ENCODE measurements at regions not wholly inside any gene's neighbourhood (a gene's known extent, or its start where the extent isn't known, plus 50 kb on each side); places are given as distances from the start of the nearest gene placed in this dataset.

GRCh38 chr2:47265158-47265557, 88.8 kb upstream of the CALM2 start:
- no peak for DNase-seq (ENCODE audit: low read depth)

- no peak for DNase-seq (ENCODE audit: low read depth)
Observed at GRCh38 chr2:47264686-47265085, 88.4 kb upstream of the CALM2 start.

DNA sequence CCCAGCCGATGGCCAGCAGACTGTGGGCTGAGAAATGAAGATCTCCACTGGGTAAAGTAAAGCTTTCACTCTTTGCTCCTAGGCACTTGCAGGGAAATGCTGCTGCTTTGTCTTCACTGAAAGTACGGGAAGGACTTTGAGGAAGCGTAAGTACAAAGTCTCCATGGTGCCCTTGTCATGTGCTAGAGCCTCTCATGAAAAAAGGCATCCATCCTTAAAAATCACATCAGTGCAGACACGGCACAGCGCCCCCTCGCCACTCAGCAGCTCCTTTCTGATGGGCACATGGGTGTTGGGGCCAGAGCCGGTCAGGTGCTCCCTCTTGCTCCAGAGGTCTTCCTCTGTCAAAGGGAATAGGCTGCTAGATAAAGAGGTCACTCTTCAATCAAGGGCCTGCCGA, 87.8 kb upstream of the CALM2 start:
- no peak for DNase-seq (ENCODE audit: low read depth)

DNA sequence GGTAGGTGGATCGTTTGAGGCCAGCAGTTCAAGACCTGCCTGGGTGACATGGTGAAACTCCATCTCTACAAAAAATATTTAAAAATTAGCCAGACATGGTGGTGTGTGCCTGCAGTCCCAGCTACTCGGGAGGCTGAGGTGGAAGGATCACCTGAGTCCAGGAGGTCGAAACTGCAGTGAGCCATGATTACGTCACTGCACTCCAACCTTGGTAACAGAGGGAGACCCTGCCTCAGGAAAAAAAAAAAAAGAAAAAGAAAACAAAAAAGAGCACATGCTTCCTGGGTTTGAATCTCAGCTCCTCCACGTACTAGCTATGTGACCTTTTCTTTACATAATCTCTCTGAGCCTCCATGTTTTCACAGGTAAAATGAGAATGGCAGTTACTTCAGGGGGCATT, 86.3 kb upstream of the CALM2 start:
- DNase-seq (ENCODE audit: low read depth), result no peak

DNA sequence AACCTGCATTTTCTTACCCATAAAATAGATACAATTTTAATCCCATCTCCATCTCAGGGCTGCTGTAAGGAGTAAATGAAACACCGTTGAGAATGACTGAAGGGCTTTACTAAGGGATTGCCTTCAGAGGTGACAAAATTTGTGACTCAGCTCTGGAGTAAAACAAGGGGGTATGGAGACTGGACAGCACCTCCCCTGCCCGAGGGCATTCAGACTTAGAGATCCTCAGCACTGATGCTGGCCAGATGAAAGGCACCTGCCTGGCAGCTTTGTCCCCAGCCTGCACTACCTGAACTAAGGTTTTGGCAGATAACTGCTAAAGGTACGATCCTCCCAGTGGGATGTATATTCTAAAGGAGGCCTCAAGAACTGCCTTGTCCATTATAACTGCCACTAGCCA, 84.7 kb upstream of the CALM2 start:
- no peak for DNase-seq (ENCODE audit: low read depth)

DNA sequence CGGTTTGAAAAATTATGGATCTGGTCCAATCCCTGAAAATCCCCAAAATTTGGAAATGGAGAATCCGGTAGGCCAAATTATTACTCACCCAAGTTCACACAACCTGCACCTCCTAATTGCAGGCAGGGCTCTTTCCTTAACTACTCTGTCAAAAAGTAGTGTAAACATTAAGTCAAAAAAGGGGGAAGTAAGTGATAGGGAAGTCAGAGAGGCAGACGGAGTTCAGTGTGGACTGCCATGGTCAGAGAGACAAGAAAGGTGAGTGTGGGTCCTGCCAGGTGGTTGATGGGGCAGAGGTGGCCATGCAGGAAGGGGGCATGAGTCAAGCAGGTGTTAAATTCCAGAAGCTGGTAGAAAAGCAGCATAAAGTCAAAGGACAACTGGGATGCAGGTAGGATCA, 83.5 kb upstream of the CALM2 start:
- no peak for DNase-seq (ENCODE audit: low read depth)

DNA sequence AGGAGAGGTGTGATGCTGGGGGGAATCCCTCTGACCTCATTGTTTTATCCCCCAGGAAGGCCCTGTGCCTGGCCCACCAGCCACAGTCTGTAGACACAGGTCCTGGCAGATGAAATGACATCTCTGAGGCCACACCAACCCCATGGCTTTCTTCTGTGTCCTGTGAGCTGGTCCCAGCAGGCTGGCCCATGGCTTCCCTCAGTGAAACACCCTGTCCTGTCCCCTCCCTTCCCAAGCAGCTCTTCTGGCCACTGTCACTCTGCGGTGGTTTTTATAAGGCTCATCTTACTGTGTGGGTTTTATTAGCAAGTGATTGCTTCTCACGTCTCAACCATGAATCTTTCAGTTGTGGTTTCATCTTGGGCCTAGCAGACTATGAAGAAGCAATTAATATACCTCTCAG, 81.6 kb upstream of the CALM2 start:
- DNase-seq (ENCODE audit: low read depth), result no peak

DNA sequence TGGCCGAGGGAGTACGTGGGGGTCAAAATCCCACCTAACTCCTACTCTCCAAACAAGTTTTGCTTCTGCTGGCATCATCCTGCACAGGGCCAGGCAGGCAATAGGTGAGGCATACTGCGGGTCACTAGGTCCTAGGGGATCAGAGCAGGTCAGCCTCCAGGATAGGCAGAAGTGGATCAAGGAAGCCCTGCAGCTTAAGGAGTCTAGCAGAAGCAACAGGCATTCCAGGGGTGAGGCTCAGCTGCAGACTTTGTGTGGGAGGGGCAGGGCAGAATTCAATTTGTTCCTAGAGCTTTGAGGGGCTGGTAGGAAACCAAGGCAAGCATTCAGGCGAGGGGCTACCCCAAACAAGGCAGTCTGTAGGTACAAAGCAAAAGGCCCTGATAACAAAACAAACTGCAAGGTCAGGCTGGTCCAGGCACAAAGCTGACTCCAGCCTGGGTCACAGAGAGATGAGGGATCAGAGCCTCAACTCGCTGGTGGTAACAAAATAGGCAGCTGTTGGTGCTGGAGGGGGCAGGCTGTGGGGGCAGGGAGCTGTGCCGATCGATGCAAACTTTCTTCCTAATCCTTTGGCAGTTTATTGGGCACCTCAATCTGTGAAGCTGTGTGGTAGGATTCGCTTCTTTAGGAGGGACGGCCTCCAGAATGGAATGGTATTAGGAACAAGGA, 80.2 kb upstream of the CALM2 start:
- DNase-seq (ENCODE audit: low read depth), result no peak

DNA sequence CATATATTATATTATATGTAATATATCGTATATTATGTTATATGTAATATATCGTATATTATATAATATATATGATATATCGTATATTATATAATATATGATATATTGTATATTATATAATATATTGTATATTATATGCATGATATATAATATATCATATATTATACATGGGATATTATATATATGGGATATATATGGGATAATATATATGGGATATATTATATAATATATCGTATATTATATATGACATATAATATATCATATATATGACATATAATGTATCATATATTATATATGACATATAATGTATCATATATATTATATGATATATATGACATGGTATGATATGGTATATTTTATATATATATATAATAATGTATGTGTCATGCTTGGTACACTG, 79.5 kb upstream of the CALM2 start:
- no peak for DNase-seq (ENCODE audit: low read depth)

GRCh38 chr2:47254464-47254863, 78.2 kb upstream of the CALM2 start:
- no peak for DNase-seq (ENCODE audit: low read depth)

- DNase-seq (ENCODE audit: low read depth), result no peak
Observed at GRCh38 chr2:47253447-47253846, 77.1 kb upstream of the CALM2 start.

- DNase-seq (ENCODE audit: low read depth), result no peak
Observed at GRCh38 chr2:47251404-47251675, 75.0 kb upstream of the CALM2 start.

DNA sequence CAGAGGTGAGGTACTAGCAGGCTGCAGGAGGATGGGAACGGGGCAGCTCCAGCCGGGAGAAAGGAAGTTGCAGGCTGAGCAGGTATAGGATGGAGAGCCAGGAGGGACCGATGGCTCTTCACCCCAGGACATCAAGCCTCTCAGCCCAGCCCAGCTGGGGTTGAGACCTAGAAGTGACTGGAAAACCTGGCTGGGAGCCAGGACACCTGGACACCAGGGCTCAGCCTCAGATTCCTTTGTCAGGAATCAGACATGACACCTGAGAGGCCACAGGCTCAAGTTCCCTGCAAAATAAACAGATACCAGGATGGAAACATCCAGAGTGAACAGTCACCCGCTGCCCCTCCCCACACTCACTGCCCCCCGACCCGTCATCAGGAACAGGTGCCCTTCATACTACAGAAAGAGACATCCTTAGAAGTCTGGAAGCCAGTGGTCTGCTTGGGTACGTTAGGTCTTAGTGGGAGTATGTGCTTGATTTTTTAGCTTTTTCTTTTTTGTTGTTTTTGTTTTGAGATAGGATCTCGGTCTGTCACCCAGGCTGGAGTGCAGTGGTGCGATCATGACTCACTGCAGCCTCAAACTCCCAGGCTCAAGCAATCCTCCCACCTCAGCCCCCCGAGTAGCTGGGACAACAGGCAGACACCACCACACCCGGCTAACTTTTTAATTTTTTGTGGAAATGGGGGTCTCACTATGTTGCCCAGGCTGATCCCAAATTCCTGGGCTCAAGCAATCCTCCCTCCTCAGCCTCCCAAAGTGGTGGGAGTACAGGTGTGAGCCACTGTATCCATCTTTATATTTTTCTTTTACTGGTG, 74.5 kb upstream of the CALM2 start:
- DNase-seq (ENCODE audit: low read depth), result no peak

DNA sequence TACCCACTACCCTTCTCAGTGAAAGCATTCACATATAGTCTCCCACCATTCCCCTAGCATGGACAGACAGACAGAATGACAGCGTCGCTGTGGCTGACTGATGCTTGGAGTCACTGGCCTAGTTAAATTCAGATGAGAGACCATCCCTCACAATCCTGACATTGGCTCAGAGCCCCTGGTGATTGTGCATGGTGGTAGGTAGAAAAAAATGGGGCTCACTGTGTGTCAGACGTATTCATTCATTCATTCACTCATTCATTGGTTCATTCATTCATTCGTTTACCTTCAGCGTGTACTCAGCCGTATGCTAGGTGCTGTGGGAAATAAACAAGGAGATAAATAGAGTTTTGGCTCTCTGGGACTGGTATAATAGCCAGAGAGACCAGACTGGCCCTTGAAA, 73.6 kb upstream of the CALM2 start:
- no peak for DNase-seq (ENCODE audit: low read depth)

GRCh38 chr2:47249157-47249900, 73.0 kb upstream of the CALM2 start:
- DNase-seq (ENCODE audit: low read depth), result no peak

DNA sequence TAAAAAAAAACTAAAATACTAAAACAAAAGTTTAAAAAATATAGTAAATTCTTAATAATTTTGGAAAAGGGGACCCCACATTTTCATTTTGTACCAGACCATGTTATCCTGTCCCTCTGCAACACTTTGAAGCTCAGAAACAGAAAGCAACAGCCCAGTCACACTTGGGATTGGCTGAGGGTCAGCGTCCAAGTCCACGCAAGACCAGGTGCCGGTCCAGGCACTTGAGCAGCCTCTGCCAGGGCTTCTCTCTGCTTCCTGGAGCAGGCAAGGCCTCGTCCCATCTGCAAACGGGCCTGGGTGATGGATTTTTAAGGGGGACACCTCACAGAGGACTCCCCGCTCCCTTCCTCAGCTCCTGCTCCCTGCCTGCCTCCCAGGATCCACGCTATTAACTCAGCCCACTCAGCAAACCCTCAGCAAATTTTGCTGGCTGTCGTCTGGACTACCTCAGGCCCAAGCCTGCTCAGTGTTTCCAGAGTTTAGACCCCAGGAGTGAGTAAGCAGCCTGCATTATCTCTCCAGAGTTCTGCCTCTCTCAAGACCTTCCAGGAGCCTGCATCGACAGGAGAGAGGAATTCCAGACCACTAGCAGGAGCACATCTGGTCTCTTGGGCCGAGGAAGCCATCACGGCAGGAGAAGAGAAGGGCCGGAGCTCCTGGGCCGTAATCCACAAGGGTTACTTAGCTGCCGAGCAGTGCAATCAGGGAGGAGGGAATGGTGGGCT, 67.4 kb upstream of the CALM2 start:
- DNase-seq (ENCODE audit: low read depth), result no peak

- DNase-seq (ENCODE audit: low read depth), result no peak
Observed at GRCh38 chr2:47241715-47242114, 65.4 kb upstream of the CALM2 start.

GRCh38 chr2:47239119-47239969, 63.0 kb upstream of the CALM2 start:
- no peak for DNase-seq (ENCODE audit: low read depth)

GRCh38 chr2:47238638-47239037, 62.3 kb upstream of the CALM2 start:
- no peak for DNase-seq (ENCODE audit: low read depth)

DNA sequence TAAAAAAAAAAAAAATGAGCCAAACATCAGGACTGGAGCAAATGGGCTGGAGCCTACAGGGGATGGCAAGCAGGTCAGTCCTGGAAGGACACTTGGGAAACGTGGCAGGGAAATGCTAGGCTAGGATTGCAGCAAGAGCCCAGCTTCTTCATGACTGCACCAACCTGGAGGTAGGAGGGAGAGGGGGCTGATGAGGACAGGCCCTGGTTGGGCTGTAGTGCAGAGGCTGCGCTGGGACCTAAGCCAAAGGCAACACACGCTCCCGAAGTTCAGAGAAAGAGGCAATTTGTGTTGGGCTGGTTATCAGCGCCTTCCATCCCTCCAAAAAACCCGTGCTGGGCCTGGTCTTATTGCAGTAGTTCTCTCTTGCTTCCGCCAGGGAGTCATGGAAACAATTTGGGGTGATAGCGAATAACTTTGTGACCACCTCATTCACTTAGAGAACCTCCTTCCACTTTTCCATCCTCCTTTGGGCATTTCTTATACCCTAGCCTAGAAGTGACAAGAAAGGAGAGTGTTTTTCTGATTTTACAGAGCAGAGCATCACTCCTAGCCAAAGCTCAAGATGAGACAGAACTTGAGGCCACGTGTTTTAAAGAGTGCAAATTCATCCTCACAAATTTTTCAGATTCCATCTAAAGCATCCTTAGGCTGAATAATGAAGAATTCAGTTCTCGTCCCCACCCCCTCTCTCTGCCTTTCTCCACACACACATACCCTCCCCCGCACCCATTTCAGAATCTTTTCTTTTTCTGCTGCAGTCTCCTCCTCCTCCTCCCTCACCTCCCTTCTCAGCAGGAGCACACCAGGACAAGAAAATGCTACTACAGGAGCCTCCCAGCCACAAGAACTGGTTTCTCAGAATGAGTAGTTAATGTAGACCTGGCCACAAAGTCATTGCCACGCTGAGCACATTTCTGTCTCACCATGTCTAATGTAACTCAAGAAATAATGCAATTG, 61.3 kb upstream of the CALM2 start:
- no peak for DNase-seq (ENCODE audit: low read depth)
